MM.1S (cell line): ENCODE measurements at regions not wholly inside any gene's neighbourhood (a gene's known extent, or its start where the extent isn't known, plus 50 kb on each side); places are given as distances from the start of the nearest gene placed in this dataset.

Experiments used
- CTCF ChIP-seq: fragments of 300-600 bp; sonication (generic); IDR thresholded peaks from 2 replicates; pipeline ENCODE4 v1.5.1; 2016; ENCODE audit warnings: antibody characterized with exemption, low read length, mixed read lengths
- EZH2 ChIP-seq: fragments of 300-600 bp; sonication (generic); optimal IDR thresholded peaks from 2 replicates; pipeline ENCODE3; 2017; ENCODE audit warnings: low read depth, mild to moderate bottlenecking, antibody characterized with exemption, low read length, mixed read lengths
- EZH2phosphoT487 ChIP-seq: fragments of 300-600 bp; sonication (generic); IDR thresholded peaks from 2 replicates; pipeline ENCODE4 v1.6.1; 2018; ENCODE audit warnings: antibody characterized with exemption, low read length

GRCh38 chrX:13499736-13500135, 69.7 kb upstream of the EGFL6 start:
- TF ChIP-seq CTCF: no peak
- TF ChIP-seq EZH2: no peak
- TF ChIP-seq EZH2phosphoT487: no peak
